Panc1 (cell line): ENCODE measurements at regions not wholly inside any gene's neighbourhood (a gene's known extent, or its start where the extent isn't known, plus 50 kb on each side); places are given as distances from the start of the nearest gene placed in this dataset.

Experiments used
- ATAC-seq: fragments of 200-7000 bp; cut with Tn5 transposase; 2 replicates; pipeline ENCODE4 v1.9.1; 2020; ENCODE audit warnings: mild to moderate bottlenecking, moderate library complexity
- BruUV-seq: library from RNA; stranded (reverse); fragments of 400-500 nt; replicated peaks from 2 replicates; lab custom pipeline; 2021; lab: Mats Ljungman, UMichigan
- CTCF ChIA-PET: fragments of 300-600 bp; sonication (Branson Sonifier 250); formaldehyde crosslinking; loops from one replicate; lab custom pipeline; 2022; ENCODE audit warnings: antibody characterized with exemption; lab: Charles Lee
- POLR2A ChIA-PET: fragments of 300-600 bp; sonication (Branson Sonifier 250); formaldehyde crosslinking; loops from one replicate; lab custom pipeline; 2022; ENCODE audit warnings: antibody characterized with exemption; lab: Charles Lee
- DNase-seq: peaks from one replicate; pipeline ENCODE4 v3.0.0-alpha.2; 2010; ENCODE audit warnings: low read depth, low spot score
- H3K27ac ChIP-seq: 2 replicates; pipeline ENCODE4 v1.5.1; 2011; ENCODE audit warnings: mild to moderate bottlenecking, low read length, inconsistent platforms
- H3K27me3 ChIP-seq: fragments of 200-500 bp; sonication (Bioruptor generic); 2 replicates; pipeline ENCODE4 v1.6.0; 2014; ENCODE audit warnings: low read length, inconsistent platforms; ENCODE audit not compliant: control insufficient read depth, insufficient read depth
- H3K36me3 ChIP-seq: fragments of 200-500 bp; sonication (Bioruptor generic); 2 replicates; pipeline ENCODE4 v1.5.1; 2014; ENCODE audit warnings: inconsistent platforms, mild to moderate bottlenecking, low read length, moderate library complexity; ENCODE audit not compliant: control insufficient read depth, insufficient read depth
- H3K4me1 ChIP-seq: 2 replicates; pipeline ENCODE4 v1.5.1; 2011; ENCODE audit warnings: inconsistent platforms, mild to moderate bottlenecking, low read length, moderate library complexity; ENCODE audit not compliant: control insufficient read depth, insufficient read depth
- H3K4me3 ChIP-seq, 2 experiments: 2 replicates each; pipeline ENCODE4 v1.5.1; 2011 to 2012; ENCODE audit warnings: low read depth in 2 of 2, low read length in 2 of 2, mild to moderate bottlenecking in 2 of 2, inconsistent platforms in 1 of 2, moderate library complexity in 1 of 2
- H3K9me3 ChIP-seq: fragments of 200-500 bp; sonication (Bioruptor generic); 2 replicates; pipeline ENCODE4 v1.5.1; 2014; ENCODE audit warnings: low read depth, mild to moderate bottlenecking, inconsistent platforms, low read length, moderate library complexity; ENCODE audit not compliant: control insufficient read depth, insufficient read depth
- POLR2AphosphoS5 ChIP-seq: IDR thresholded peaks from 2 replicates; pipeline ENCODE4 v1.6.1; 2012; ENCODE audit warnings: mild to moderate bottlenecking, low read depth, low read length, moderate library complexity
- SIN3A ChIP-seq: IDR thresholded peaks from 2 replicates; pipeline ENCODE4 v1.6.1; 2012; ENCODE audit warnings: low read depth, mild to moderate bottlenecking, low read length, moderate library complexity, borderline replicate concordance; ENCODE audit not compliant: insufficient read depth
- TCF7L2 ChIP-seq: IDR thresholded peaks from 2 replicates; pipeline ENCODE4 v1.6.1; 2011; ENCODE audit warnings: mild to moderate bottlenecking, low read depth, low read length, inconsistent platforms
- in situ Hi-C: cut with HindIII; loops from 2 replicates; pipeline ENCODE4 v1.10.0; 2016; ENCODE audit warnings: low sequenced_read_pairs, low pct_unique_long_range_greater_than_20kb
- intact Hi-C: fragments of 100-400 bp; cut with micrococcal nuclease; formaldehyde crosslinking; loops from one replicate; pipeline ENCODE4 v1.10.0; 2022; ENCODE audit not compliant: unreplicated experiment
- TF ChIP-seq, protein P1 (sequence below), 2 experiments: IDR thresholded peaks; 2 replicates each; pipeline ENCODE4 v1.6.1; 2011 to 2012; ENCODE audit warnings: low read depth in 2 of 2, control low read depth in 1 of 2, low read length in 1 of 2, mild to moderate bottlenecking in 1 of 2, moderate library complexity in 1 of 2; ENCODE audit not compliant: insufficient read depth in 1 of 2
- TF ChIP-seq, protein P2 (sequence below): fragments of 450-650 bp; IDR thresholded peaks from 2 replicates; pipeline ENCODE4 v1.5.1; 2017; ENCODE audit warnings: mild to moderate bottlenecking

DNA sequence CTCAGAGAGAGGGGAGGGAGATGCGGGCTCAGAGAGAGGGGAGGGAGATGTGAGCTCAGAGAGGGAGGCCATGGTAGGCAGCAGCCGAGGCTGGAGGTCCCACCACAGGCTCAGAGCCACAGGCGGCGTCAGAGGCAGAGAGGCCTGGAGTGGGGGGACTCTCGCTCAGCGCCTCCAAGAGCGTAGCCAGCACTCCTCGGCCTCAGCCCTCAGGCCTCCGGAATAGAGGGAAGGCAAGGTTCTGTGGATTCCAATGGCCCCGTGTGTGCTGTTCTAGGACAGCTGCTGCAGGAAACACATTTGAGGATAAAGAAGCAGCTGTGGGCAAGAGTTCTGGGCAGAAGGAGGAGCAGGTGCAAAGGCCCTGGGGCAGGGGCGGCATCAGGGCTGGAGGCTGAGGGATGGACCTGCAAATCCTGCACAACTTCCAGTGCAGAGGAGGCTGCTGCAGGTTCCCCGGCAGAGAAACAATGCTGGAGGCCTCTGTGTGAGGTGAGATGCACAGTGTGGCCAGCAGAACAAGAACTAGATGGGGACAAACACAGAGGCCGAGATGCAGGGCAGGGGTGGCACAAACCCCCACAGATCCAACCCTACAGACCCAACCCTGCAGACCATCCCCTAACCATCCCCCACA, 59.1 kb upstream of the GALNT9 start:
- CTCF ChIA-PET, result no interaction called here
- TF ChIP-seq, protein P1, sequence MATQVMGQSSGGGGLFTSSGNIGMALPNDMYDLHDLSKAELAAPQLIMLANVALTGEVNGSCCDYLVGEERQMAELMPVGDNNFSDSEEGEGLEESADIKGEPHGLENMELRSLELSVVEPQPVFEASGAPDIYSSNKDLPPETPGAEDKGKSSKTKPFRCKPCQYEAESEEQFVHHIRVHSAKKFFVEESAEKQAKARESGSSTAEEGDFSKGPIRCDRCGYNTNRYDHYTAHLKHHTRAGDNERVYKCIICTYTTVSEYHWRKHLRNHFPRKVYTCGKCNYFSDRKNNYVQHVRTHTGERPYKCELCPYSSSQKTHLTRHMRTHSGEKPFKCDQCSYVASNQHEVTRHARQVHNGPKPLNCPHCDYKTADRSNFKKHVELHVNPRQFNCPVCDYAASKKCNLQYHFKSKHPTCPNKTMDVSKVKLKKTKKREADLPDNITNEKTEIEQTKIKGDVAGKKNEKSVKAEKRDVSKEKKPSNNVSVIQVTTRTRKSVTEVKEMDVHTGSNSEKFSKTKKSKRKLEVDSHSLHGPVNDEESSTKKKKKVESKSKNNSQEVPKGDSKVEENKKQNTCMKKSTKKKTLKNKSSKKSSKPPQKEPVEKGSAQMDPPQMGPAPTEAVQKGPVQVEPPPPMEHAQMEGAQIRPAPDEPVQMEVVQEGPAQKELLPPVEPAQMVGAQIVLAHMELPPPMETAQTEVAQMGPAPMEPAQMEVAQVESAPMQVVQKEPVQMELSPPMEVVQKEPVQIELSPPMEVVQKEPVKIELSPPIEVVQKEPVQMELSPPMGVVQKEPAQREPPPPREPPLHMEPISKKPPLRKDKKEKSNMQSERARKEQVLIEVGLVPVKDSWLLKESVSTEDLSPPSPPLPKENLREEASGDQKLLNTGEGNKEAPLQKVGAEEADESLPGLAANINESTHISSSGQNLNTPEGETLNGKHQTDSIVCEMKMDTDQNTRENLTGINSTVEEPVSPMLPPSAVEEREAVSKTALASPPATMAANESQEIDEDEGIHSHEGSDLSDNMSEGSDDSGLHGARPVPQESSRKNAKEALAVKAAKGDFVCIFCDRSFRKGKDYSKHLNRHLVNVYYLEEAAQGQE (IDR thresholded peaks at IDR 0.05; ENCODE audit: insufficient read depth in 1 of 2, low read depth in 2 of 2, low read length in 1 of 2), result no peak
- TF ChIP-seq SIN3A, result no peak
- TF ChIP-seq POLR2AphosphoS5, result no peak
- no peak for TF ChIP-seq TCF7L2
- TF ChIP-seq, protein P2, sequence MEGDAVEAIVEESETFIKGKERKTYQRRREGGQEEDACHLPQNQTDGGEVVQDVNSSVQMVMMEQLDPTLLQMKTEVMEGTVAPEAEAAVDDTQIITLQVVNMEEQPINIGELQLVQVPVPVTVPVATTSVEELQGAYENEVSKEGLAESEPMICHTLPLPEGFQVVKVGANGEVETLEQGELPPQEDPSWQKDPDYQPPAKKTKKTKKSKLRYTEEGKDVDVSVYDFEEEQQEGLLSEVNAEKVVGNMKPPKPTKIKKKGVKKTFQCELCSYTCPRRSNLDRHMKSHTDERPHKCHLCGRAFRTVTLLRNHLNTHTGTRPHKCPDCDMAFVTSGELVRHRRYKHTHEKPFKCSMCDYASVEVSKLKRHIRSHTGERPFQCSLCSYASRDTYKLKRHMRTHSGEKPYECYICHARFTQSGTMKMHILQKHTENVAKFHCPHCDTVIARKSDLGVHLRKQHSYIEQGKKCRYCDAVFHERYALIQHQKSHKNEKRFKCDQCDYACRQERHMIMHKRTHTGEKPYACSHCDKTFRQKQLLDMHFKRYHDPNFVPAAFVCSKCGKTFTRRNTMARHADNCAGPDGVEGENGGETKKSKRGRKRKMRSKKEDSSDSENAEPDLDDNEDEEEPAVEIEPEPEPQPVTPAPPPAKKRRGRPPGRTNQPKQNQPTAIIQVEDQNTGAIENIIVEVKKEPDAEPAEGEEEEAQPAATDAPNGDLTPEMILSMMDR, result no peak
- no TSS peak for BruUV-seq
- no peak overlapping the region for H3K27ac ChIP-seq
- peaks cover 10% of the 10 kb centered on the region for H3K27me3 ChIP-seq
- POLR2A ChIA-PET, result interaction anchor here (0.6 kb wide), 1 partner anchor 17 kb away, joined by 3 read pairs; no protein-coding TSS in a partner anchor
- H3K9me3 ChIP-seq, result no peaks in the 10 kb centered on the region
- H3K4me1 ChIP-seq, result no peaks in the 10 kb centered on the region
- ATAC-seq, result peak; percentile 52
- in situ Hi-C loops (no loop called here), intact Hi-C loops (loop anchor here (10.0 kb wide), 1 partner anchor 104 kb away; no protein-coding TSS in a partner anchor)
- no peak overlapping the region for H3K4me3 ChIP-seq
- no peaks in the 10 kb centered on the region for H3K36me3 ChIP-seq
- DNase-seq, result no peak

DNA sequence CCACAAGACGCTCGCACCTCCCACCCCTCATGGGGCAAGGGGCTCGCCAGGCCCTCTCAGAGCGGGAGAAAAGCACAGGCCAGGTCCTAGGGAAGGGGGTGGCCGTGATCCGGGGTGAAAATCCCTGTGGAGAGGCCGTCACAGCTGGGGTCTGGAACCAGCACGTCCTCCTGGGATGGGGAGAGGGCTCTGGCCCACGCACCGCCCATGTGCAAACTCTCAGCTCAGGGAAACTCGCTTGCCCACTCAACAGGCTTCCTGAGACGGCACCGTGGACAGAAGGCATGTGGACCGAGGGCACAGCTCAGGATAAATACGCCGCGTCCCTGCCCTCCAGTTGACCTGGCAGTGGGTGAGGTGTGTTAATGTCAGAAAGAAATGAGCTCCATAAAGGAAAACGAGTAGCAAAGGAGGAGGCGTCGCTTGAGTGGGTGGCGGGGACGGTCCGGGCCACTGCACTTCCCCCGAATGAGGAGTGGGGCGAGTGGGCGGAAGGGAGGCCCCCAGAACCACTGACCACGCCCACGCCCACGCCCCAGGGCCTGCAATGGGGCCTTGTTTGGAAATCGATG, 57.6 kb upstream of the GALNT9 start:
- Histone ChIP-seq H3K4me3 (no peak overlapping the region), H3K27ac (no peak overlapping the region), H3K27me3 (peaks cover 16% of the 10 kb centered on the region), H3K36me3 (no peaks in the 10 kb centered on the region), H3K9me3 (no peaks in the 10 kb centered on the region), H3K4me1 (no peaks in the 10 kb centered on the region)
- CTCF ChIA-PET, result no interaction called here
- in situ Hi-C loops, result no loop called here
- BruUV-seq, result no TSS peak
- ATAC-seq (no peak), DNase-seq (no peak)
- TF ChIP-seq TCF7L2 (no peak), POLR2AphosphoS5 (no peak), SIN3A (no peak)
- TF ChIP-seq, protein P2, result no peak
- TF ChIP-seq, protein P1 (IDR thresholded peaks at IDR 0.05; ENCODE audit: insufficient read depth in 1 of 2, low read depth in 2 of 2, low read length in 1 of 2), result no peak
- intact Hi-C loops, result loop anchor here (10.0 kb wide), 1 partner anchor 102 kb away; no protein-coding TSS in a partner anchor
- POLR2A ChIA-PET, result no interaction called here
